ENCODE measurements at regions not wholly inside any gene's neighbourhood (a gene's known extent, or its start where the extent isn't known, plus 50 kb on each side); places are given as distances from the start of the nearest gene placed in this dataset.

DNA sequence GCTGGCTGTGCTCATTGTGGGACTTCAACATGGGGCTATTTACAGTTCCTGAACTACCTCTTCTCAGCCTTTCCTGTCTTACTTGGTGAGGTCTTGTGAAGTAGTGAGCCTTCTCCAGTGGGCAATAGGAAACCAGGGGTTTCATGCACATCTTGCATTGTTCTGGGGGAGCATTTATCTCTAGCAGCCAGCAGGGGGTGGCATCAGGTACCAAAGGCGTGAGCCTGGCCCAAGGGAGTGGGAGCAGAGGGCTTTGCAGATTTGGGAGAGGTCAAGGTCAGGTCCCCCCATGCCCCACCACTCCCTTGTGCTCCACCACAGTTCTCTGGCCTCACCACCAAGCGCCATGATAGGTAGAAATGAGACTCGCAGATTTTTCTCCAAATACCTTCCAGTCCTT is 85.4 kb upstream of the NPTX2 start:
- 78% methylated on average over 3 of the region's 3 CpGs for WGBS (ENCODE audit: low lambda C conversion rate, missing lambda C conversion rate)
- no peak for DNase-seq (ENCODE audit: low spot score)
- no peaks in the 10 kb centered on the region for H3K4me1 ChIP-seq (ENCODE audit: insufficient read depth)
- H3K4me2 ChIP-seq: no peak overlapping the region
- H4K20me1 ChIP-seq (ENCODE audit: insufficient read depth, poor library complexity, severe bottlenecking): no peaks in the 10 kb centered on the region
- H3K27me3 ChIP-seq: no peaks in the 10 kb centered on the region
- TF ChIP-seq EZH2phosphoT487 (IDR thresholded peaks at IDR 0.05; ENCODE audit: low read depth, severe bottlenecking, unreplicated experiment) (no peak), EZH2 (IDR thresholded peaks at IDR 0.05; ENCODE audit: borderline replicate concordance) (no peak)
- TF ChIP-seq, protein P1, sequence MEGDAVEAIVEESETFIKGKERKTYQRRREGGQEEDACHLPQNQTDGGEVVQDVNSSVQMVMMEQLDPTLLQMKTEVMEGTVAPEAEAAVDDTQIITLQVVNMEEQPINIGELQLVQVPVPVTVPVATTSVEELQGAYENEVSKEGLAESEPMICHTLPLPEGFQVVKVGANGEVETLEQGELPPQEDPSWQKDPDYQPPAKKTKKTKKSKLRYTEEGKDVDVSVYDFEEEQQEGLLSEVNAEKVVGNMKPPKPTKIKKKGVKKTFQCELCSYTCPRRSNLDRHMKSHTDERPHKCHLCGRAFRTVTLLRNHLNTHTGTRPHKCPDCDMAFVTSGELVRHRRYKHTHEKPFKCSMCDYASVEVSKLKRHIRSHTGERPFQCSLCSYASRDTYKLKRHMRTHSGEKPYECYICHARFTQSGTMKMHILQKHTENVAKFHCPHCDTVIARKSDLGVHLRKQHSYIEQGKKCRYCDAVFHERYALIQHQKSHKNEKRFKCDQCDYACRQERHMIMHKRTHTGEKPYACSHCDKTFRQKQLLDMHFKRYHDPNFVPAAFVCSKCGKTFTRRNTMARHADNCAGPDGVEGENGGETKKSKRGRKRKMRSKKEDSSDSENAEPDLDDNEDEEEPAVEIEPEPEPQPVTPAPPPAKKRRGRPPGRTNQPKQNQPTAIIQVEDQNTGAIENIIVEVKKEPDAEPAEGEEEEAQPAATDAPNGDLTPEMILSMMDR (IDR thresholded peaks at IDR 0.05; ENCODE audit: poor library complexity): no peak
- no peak overlapping the region for H3K27ac ChIP-seq
- no peaks in the 10 kb centered on the region for H3K9me2 ChIP-seq (replicated peaks; ENCODE audit: insufficient read depth)
- H2AFZ ChIP-seq: no peak overlapping the region
- no peaks in the 10 kb centered on the region for H3K9me3 ChIP-seq (ENCODE audit: low read depth)
- H3K79me2 ChIP-seq: no peaks in the 10 kb centered on the region
- H3K4me3 ChIP-seq: no peak overlapping the region
- no peaks in the 10 kb centered on the region for H3K36me3 ChIP-seq (replicated peaks; ENCODE audit: insufficient read depth, low read depth)

DNA sequence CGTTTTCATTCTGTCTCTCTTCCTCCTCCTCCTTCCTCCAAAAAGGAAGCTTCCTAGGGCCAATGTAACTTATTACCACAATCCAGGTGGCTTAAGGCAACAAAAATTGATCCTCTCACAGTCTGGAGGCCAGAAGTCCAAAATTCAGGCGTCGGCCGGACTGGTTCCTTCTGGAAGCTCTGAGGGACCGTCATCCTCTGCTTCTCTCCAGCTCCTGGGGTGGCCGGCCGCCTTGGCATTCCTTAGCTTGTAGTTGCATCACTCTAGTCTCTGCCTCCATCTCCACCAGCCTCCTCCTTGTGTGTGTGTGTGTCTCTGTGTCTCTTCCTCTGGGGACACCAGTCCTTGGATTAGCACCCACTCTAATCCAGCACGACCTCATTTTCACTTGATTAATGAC is 89.0 kb upstream of the NPTX2 start:
- Histone ChIP-seq H3K27me3 (no peaks in the 10 kb centered on the region), H3K36me3 (replicated peaks; ENCODE audit: insufficient read depth, low read depth) (no peaks in the 10 kb centered on the region), H3K9me2 (replicated peaks; ENCODE audit: insufficient read depth) (no peaks in the 10 kb centered on the region), H4K20me1 (ENCODE audit: insufficient read depth, poor library complexity, severe bottlenecking) (no peaks in the 10 kb centered on the region), H3K27ac (no peak overlapping the region), H3K4me2 (no peak overlapping the region), H3K9me3 (ENCODE audit: low read depth) (no peaks in the 10 kb centered on the region), H3K79me2 (no peaks in the 10 kb centered on the region), H3K4me1 (ENCODE audit: insufficient read depth) (no peaks in the 10 kb centered on the region), H3K4me3 (no peak overlapping the region), H2AFZ (no peak overlapping the region)
- no peak for TF ChIP-seq EZH2 (IDR thresholded peaks at IDR 0.05; ENCODE audit: borderline replicate concordance)
- TF ChIP-seq EZH2phosphoT487 (IDR thresholded peaks at IDR 0.05; ENCODE audit: low read depth, severe bottlenecking, unreplicated experiment): no peak
- TF ChIP-seq, protein P1 (IDR thresholded peaks at IDR 0.05; ENCODE audit: poor library complexity): no peak
- 81% methylated on average over 6 of the region's 8 CpGs for WGBS (ENCODE audit: low lambda C conversion rate, missing lambda C conversion rate)
- no peak for DNase-seq (ENCODE audit: low spot score)

DNA sequence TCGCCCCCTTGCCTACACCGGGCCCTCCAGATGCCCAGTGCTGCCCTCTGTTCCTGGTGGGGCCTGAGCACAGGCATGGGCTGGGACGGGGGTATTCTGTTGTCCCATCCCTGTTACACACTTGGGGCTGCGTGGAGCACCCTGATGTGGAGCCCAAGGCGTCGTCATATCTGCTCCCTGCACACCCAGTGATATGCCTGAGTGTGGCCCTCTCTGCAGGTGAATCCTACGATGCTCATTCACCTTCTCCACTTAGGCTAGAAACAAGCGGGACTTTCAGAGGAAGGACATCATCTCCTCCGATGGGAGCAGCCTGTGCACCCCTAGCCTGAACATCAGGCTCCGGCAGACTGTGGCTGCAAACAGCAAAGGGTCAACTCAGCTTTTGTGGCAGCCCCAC is 91.0 kb upstream of the NPTX2 start:
- H3K9me3 ChIP-seq (ENCODE audit: low read depth): no peaks in the 10 kb centered on the region
- 88% methylated on average over 10 of the region's 10 CpGs for WGBS (ENCODE audit: low lambda C conversion rate, missing lambda C conversion rate)
- H3K27ac ChIP-seq: no peak overlapping the region
- no peak for DNase-seq (ENCODE audit: low spot score)
- no peaks in the 10 kb centered on the region for H3K36me3 ChIP-seq (replicated peaks; ENCODE audit: insufficient read depth, low read depth)
- H4K20me1 ChIP-seq (ENCODE audit: insufficient read depth, poor library complexity, severe bottlenecking): no peaks in the 10 kb centered on the region
- TF ChIP-seq, protein P1 (IDR thresholded peaks at IDR 0.05; ENCODE audit: poor library complexity): no peak
- no peak for TF ChIP-seq EZH2phosphoT487 (IDR thresholded peaks at IDR 0.05; ENCODE audit: low read depth, severe bottlenecking, unreplicated experiment)
- no peak for TF ChIP-seq EZH2 (IDR thresholded peaks at IDR 0.05; ENCODE audit: borderline replicate concordance)
- no peaks in the 10 kb centered on the region for H3K9me2 ChIP-seq (replicated peaks; ENCODE audit: insufficient read depth)
- no peaks in the 10 kb centered on the region for H3K27me3 ChIP-seq
- no peak overlapping the region for H3K4me3 ChIP-seq
- no peaks in the 10 kb centered on the region for H3K79me2 ChIP-seq
- no peak overlapping the region for H3K4me2 ChIP-seq
- H3K4me1 ChIP-seq (ENCODE audit: insufficient read depth): no peaks in the 10 kb centered on the region
- no peak overlapping the region for H2AFZ ChIP-seq
